Stimulated activated CD4-positive, alpha-beta T cell treated with anti-CD3 and anti-CD28 coated beads, Interleukin-1b, Interleukin-23, amount 100 ng/mL, for 1 hour (primary cell): ENCODE measurements at regions not wholly inside any gene's neighbourhood (a gene's known extent, or its start where the extent isn't known, plus 50 kb on each side); places are given as distances from the start of the nearest gene placed in this dataset.

Source experiments
- DNase-seq, 2 donors: peaks; one replicate each; pipeline ENCODE4 v3.0.0-alpha.2; 2020; ENCODE audit warnings: low read depth in 2 of 2

GRCh38 chr18:77517901-77518300 is 268.3 kb downstream of the GALR1 start:
- no peak for DNase-seq

GRCh38 chr18:77520767-77521166 is 271.1 kb downstream of the GALR1 start:
- DNase-seq = no peak

- no peak for DNase-seq
These were observed 272.5 kb downstream of the GALR1 start for GRCh38 chr18:77522051-77522675.

GRCh38 chr18:77524909-77525308 is 275.3 kb downstream of the GALR1 start:
- DNase-seq = no peak

- no peak for DNase-seq
These were observed 277.3 kb downstream of the GALR1 start for GRCh38 chr18:77526962-77527361.

GRCh38 chr18:77528872-77529271 is 279.2 kb downstream of the GALR1 start:
- DNase-seq = no peak

- DNase-seq = no peak
These were observed 280.0 kb downstream of the GALR1 start for GRCh38 chr18:77529492-77530176.

GRCh38 chr18:77530732-77531131 is 281.1 kb downstream of the GALR1 start:
- no peak for DNase-seq

GRCh38 chr18:77539860-77540259 is 290.2 kb downstream of the GALR1 start:
- no peak for DNase-seq

GRCh38 chr18:77544792-77545191 is 295.1 kb downstream of the GALR1 start:
- no peak for DNase-seq

GRCh38 chr18:77547757-77548156 is 298.1 kb downstream of the GALR1 start:
- DNase-seq = no peak

GRCh38 chr18:77548790-77549420 is 299.3 kb downstream of the GALR1 start:
- DNase-seq = no peak

GRCh38 chr18:77550625-77551024 is 301.0 kb downstream of the GALR1 start:
- DNase-seq = no peak

GRCh38 chr18:77551055-77551454 is 301.4 kb downstream of the GALR1 start:
- DNase-seq = no peak

GRCh38 chr18:77552945-77553344 is 303.3 kb downstream of the GALR1 start:
- DNase-seq = no peak

GRCh38 chr18:77554061-77554460 is 304.4 kb downstream of the GALR1 start:
- no peak for DNase-seq

GRCh38 chr18:77557046-77557587 is 307.5 kb downstream of the GALR1 start:
- no peak for DNase-seq

GRCh38 chr18:77559274-77559910 is 309.7 kb downstream of the GALR1 start:
- no peak for DNase-seq

- DNase-seq = no peak
These were observed 310.8 kb downstream of the GALR1 start for GRCh38 chr18:77560341-77560992.

- DNase-seq = no peak
These were observed 317.0 kb downstream of the GALR1 start for GRCh38 chr18:77566604-77567003.

- DNase-seq = no peak
These were observed 317.6 kb downstream of the GALR1 start for GRCh38 chr18:77567205-77567604.

- no peak for DNase-seq
These were observed 322.1 kb downstream of the GALR1 start for GRCh38 chr18:77571743-77572142.
